Spleen (tissue), 11 donors: ENCODE measurements at regions not wholly inside any gene's neighbourhood (a gene's known extent, or its start where the extent isn't known, plus 50 kb on each side); places are given as distances from the start of the nearest gene placed in this dataset.

Experiments
- DNase-seq: peaks from one replicate; pipeline ENCODE4 v3.0.0-alpha.2; 2020
- H3K27ac ChIP-seq, 8 donors: fragments of 200-600 bp; sonication (generic) in 7 of 8; 1 replicate in 4 of 8; 2 replicates in 4 of 8; pipeline versions ENCODE4 v1.5.0 to v1.8.0; 2016 to 2021; ENCODE audit warnings: inconsistent platforms in 4 of 8, mild to moderate bottlenecking in 4 of 8, moderate library complexity in 1 of 8
- H3K27me3 ChIP-seq, 7 donors: fragments of 200-600 bp; sonication (generic) in 6 of 7; replicated peaks in 1 of 7; 1 replicate in 4 of 7; 2 replicates in 3 of 7; pipeline versions ENCODE4 v1.5.0 to v1.8.0; 2016 to 2021; ENCODE audit warnings: inconsistent platforms in 3 of 7, mild to moderate bottlenecking in 1 of 7
- H3K36me3 ChIP-seq, 6 donors: fragments of 200-600 bp; sonication (generic) in 5 of 6; 1 replicate in 4 of 6; 2 replicates in 2 of 6; pipeline versions ENCODE4 v1.5.0 to v1.8.0; 2016 to 2021; ENCODE audit warnings: inconsistent platforms in 2 of 6
- H3K4me1 ChIP-seq, 6 donors: fragments of 200-600 bp; sonication (generic) in 5 of 6; 1 replicate in 3 of 6; 2 replicates in 3 of 6; pipeline versions ENCODE4 v1.5.0 to v1.8.0; 2016 to 2021; ENCODE audit warnings: inconsistent platforms in 3 of 6
- H3K4me3 ChIP-seq, 8 donors: fragments of 200-600 bp; sonication (generic) in 7 of 8; 1 replicate in 4 of 8; 2 replicates in 4 of 8; pipeline versions ENCODE4 v1.5.0 to v1.8.0; 2016 to 2021; ENCODE audit warnings: inconsistent platforms in 4 of 8, mild to moderate bottlenecking in 4 of 8, moderate library complexity in 2 of 8
- H3K9me3 ChIP-seq, 8 donors: fragments of 200-600 bp; sonication (generic) in 7 of 8; 1 replicate in 4 of 8; 2 replicates in 4 of 8; pipeline versions ENCODE4 v1.5.0 to v1.8.0; 2016 to 2021; ENCODE audit warnings: inconsistent platforms in 4 of 8
- POLR2A ChIP-seq, 3 donors: fragments of 450-650 bp; IDR thresholded peaks; one replicate each; pipeline ENCODE4 v1.5.1; 2017; ENCODE audit warnings: antibody characterized with exemption in 3 of 3, mild to moderate bottlenecking in 1 of 3
- POLR2AphosphoS5 ChIP-seq, 3 donors: sonication (generic); formaldehyde crosslinking; IDR thresholded peaks; one replicate each; pipeline ENCODE4 v1.5.1; 2017; ENCODE audit warnings: antibody characterized with exemption in 3 of 3
- WGBS, 5 donors: extraction: QIAGEN DNeasy Blood & Tissue Kit in 3 of 5; methylation state at CpG; one replicate each; pipeline versions ENCODE4 v1.1.5 to v1.1.7; 2013 to 2018; 5-methylcytosine and 5-hydroxymethylcytosine counted together
- intact Hi-C: fragments of 100-400 bp; cut with DNase I; formaldehyde crosslinking; loops from one replicate; pipeline ENCODE4 v1.15.0; 2023; ENCODE audit warnings: low total_unique reads
- TF ChIP-seq, protein P1 (sequence below), 11 experiments: fragments of 200-600 bp in 7 of 11; fragments of 450-650 bp in 4 of 11; sonication (generic) in 4 of 11; IDR thresholded peaks in 8 of 11; conservative IDR thresholded peaks in 3 of 11; 1 replicate in 7 of 11; 2 replicates in 4 of 11; pipeline versions ENCODE4 v1.4.0 to v1.8.0; 2016 to 2021; ENCODE audit warnings: antibody characterized with exemption in 11 of 11, inconsistent platforms in 4 of 11, mild to moderate bottlenecking in 1 of 11
- donor health status: healthy with polysubstance abuse.
- donor health status: DM: no; HTN: no; CAD: no; lungs with moderate emphysema.
- donor health status: DM: no; HTN: no; CAD: no.
- donor health status: Bipolar disorder and iron deficiency.
- donor health status: healthy.
- donor health status: DM: no; HTN: no; CAD: no.
- donor health status: DM: yes; HTN: yes; CAD: no.

DNA sequence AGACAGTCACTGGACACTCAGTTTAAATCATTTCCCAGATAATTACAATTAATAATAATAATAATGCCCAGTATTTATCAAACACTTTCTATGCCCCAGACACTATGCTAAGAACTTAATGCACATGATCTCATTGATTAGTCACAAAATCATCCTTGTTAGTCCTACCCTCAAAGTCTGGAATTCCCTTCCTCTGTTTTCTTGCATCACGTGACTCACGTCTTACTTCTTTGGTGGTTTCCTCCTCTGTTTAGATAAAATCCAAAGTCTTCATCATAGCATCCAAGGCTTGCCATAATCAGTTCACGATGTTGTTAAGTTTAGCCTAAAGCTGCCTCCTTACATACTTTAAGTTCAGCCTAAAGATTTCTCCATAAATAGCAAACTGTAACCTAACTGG lies 471.9 kb downstream of the PMP22 start:
- H3K27me3 ChIP-seq, result peaks cover 0 to 28% (median 0%) of the 10 kb centered on the region in 7 donors
- H3K4me1 ChIP-seq, result peaks cover 0 to 6% (median 0%) of the 10 kb centered on the region in 6 donors
- no peak overlapping the region for H3K4me3 ChIP-seq
- TF ChIP-seq, protein P1, sequence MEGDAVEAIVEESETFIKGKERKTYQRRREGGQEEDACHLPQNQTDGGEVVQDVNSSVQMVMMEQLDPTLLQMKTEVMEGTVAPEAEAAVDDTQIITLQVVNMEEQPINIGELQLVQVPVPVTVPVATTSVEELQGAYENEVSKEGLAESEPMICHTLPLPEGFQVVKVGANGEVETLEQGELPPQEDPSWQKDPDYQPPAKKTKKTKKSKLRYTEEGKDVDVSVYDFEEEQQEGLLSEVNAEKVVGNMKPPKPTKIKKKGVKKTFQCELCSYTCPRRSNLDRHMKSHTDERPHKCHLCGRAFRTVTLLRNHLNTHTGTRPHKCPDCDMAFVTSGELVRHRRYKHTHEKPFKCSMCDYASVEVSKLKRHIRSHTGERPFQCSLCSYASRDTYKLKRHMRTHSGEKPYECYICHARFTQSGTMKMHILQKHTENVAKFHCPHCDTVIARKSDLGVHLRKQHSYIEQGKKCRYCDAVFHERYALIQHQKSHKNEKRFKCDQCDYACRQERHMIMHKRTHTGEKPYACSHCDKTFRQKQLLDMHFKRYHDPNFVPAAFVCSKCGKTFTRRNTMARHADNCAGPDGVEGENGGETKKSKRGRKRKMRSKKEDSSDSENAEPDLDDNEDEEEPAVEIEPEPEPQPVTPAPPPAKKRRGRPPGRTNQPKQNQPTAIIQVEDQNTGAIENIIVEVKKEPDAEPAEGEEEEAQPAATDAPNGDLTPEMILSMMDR (IDR thresholded peaks at IDR 0.05 in 8 of 11, conservative IDR thresholded peaks at IDR 0.05 in 3 of 11), result no peak
- TF ChIP-seq POLR2AphosphoS5 (IDR thresholded peaks at IDR 0.05) (no peak), POLR2A (IDR thresholded peaks at IDR 0.05) (no peak)
- no peaks in the 10 kb centered on the region for H3K9me3 ChIP-seq
- 71 to 95% (median 80%) methylated on average over 3 of the region's 3 CpGs for WGBS, 5 donors
- H3K27ac ChIP-seq, result no peak overlapping the region
- intact Hi-C loops, result no loop called here
- H3K36me3 ChIP-seq, result no peaks in the 10 kb centered on the region
- no peak for DNase-seq

GRCh38 chr17:14792746-14793145 lies 472.4 kb downstream of the PMP22 start:
- H3K27me3 ChIP-seq, result peaks cover 0 to 28% (median 0%) of the 10 kb centered on the region in 7 donors
- no peaks in the 10 kb centered on the region for H3K36me3 ChIP-seq
- TF ChIP-seq POLR2A (IDR thresholded peaks at IDR 0.05) (no peak), POLR2AphosphoS5 (IDR thresholded peaks at IDR 0.05) (no peak)
- TF ChIP-seq, protein P1 (IDR thresholded peaks at IDR 0.05 in 8 of 11, conservative IDR thresholded peaks at IDR 0.05 in 3 of 11), result no peak
- 80 to 92% (median 87%) methylated on average over 10 of the region's 10 CpGs for WGBS, 5 donors
- no peak overlapping the region for H3K4me3 ChIP-seq
- no peaks in the 10 kb centered on the region for H3K9me3 ChIP-seq
- peaks cover 0 to 6% (median 0%) of the 10 kb centered on the region in 6 donors for H3K4me1 ChIP-seq
- H3K27ac ChIP-seq, result no peak overlapping the region
- no peak for DNase-seq
- intact Hi-C loops, result no loop called here

GRCh38 chr17:14791221-14791620 lies 473.9 kb downstream of the PMP22 start:
- intact Hi-C loops, result no loop called here
- Histone ChIP-seq H3K27ac (no peak overlapping the region), H3K27me3 (peaks cover 0 to 28% (median 0%) of the 10 kb centered on the region in 7 donors), H3K4me3 (no peak overlapping the region), H3K36me3 (no peaks in the 10 kb centered on the region), H3K9me3 (no peaks in the 10 kb centered on the region), H3K4me1 (peaks cover 0 to 6% (median 0%) of the 10 kb centered on the region in 6 donors)
- WGBS, 5 donors, result 57 to 68% (median 63%) methylated on average over 6 of the region's 6 CpGs
- no peak for DNase-seq
- no peak for TF ChIP-seq POLR2AphosphoS5 (IDR thresholded peaks at IDR 0.05)
- no peak for TF ChIP-seq POLR2A (IDR thresholded peaks at IDR 0.05)
- TF ChIP-seq, protein P1 (IDR thresholded peaks at IDR 0.05 in 8 of 11, conservative IDR thresholded peaks at IDR 0.05 in 3 of 11), result no peak

GRCh38 chr17:14790521-14790920 lies 474.6 kb downstream of the PMP22 start:
- intact Hi-C loops, result no loop called here
- Histone ChIP-seq H3K36me3 (no peaks in the 10 kb centered on the region), H3K9me3 (no peaks in the 10 kb centered on the region), H3K27me3 (peaks cover 0 to 28% (median 0%) of the 10 kb centered on the region in 7 donors), H3K4me3 (no peak overlapping the region), H3K4me1 (peaks cover 0 to 6% (median 0%) of the 10 kb centered on the region in 6 donors), H3K27ac (no peak overlapping the region)
- DNase-seq, result no peak
- 2 to 9% (median 4%) methylated on average over 4 of the region's 4 CpGs for WGBS, 5 donors
- TF ChIP-seq, protein P1 (IDR thresholded peaks at IDR 0.05 in 8 of 11, conservative IDR thresholded peaks at IDR 0.05 in 3 of 11), result no peak
- TF ChIP-seq POLR2AphosphoS5 (IDR thresholded peaks at IDR 0.05), result no peak
- TF ChIP-seq POLR2A (IDR thresholded peaks at IDR 0.05), result no peak
